ENCODE measurements at regions not wholly inside any gene's neighbourhood (a gene's known extent, or its start where the extent isn't known, plus 50 kb on each side); places are given as distances from the start of the nearest gene placed in this dataset.

- TF ChIP-seq CTCF (IDR thresholded peaks at IDR 0.05) = no peak
- no peak for TF ChIP-seq POLR2AphosphoS5 (IDR thresholded peaks at IDR 0.05)
Measured at GRCh38 chr2:184304006-184304405, 294.3 kb upstream of the ZNF804A start.
